ENCODE measurements at regions not wholly inside any gene's neighbourhood (a gene's known extent, or its start where the extent isn't known, plus 50 kb on each side); places are given as distances from the start of the nearest gene placed in this dataset.

GRCh38 chr13:84641491-84641890 lies 759.2 kb upstream of the SLITRK1 start:
- no peak for TF ChIP-seq EZH2 (IDR thresholded peaks at IDR 0.05; ENCODE audit: borderline replicate concordance)
- TF ChIP-seq, protein P1, sequence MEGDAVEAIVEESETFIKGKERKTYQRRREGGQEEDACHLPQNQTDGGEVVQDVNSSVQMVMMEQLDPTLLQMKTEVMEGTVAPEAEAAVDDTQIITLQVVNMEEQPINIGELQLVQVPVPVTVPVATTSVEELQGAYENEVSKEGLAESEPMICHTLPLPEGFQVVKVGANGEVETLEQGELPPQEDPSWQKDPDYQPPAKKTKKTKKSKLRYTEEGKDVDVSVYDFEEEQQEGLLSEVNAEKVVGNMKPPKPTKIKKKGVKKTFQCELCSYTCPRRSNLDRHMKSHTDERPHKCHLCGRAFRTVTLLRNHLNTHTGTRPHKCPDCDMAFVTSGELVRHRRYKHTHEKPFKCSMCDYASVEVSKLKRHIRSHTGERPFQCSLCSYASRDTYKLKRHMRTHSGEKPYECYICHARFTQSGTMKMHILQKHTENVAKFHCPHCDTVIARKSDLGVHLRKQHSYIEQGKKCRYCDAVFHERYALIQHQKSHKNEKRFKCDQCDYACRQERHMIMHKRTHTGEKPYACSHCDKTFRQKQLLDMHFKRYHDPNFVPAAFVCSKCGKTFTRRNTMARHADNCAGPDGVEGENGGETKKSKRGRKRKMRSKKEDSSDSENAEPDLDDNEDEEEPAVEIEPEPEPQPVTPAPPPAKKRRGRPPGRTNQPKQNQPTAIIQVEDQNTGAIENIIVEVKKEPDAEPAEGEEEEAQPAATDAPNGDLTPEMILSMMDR (IDR thresholded peaks at IDR 0.05; ENCODE audit: poor library complexity) = no peak
- TF ChIP-seq EZH2phosphoT487 (IDR thresholded peaks at IDR 0.05; ENCODE audit: low read depth, severe bottlenecking, unreplicated experiment) = no peak
